SK-N-MC (cell line): ENCODE measurements at regions not wholly inside any gene's neighbourhood (a gene's known extent, or its start where the extent isn't known, plus 50 kb on each side); places are given as distances from the start of the nearest gene placed in this dataset.

ENCODE experiments used
- EZH2 ChIP-seq: fragments of 200-600 bp; sonication (generic); IDR thresholded peaks from one replicate; pipeline ENCODE4 v1.6.1; 2017; ENCODE audit warnings: antibody characterized with exemption
- FOXP2 ChIP-seq: optimal IDR thresholded peaks from 2 replicates; pipeline ENCODE3; 2011; ENCODE audit warnings: mild to moderate bottlenecking, moderate library complexity; ENCODE audit not compliant: insufficient read depth; ENCODE audit errors: extremely low read length, control extremely low read depth
- POLR2AphosphoS5 ChIP-seq: IDR thresholded peaks from 2 replicates; pipeline ENCODE4 v1.6.1; 2012; ENCODE audit warnings: mild to moderate bottlenecking, low read depth, low read length, borderline replicate concordance

DNA sequence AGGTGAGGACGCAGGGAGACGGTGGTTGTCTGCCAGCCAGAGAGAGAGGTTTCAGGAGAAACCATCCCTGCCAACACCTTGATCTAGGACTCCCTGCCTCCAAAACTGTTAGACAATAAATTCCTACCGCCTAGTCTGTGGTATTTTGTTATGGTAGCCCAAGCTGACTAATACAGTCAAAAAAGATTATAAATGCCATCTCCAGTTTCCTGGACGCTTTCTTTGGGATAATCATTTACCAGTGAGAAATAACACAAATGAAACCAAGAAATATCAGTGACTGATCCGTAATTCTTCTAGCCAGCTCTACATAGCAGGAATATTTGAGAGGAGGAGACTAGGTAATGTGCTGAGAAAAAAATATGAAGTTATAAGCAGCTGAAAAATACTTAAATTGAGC is 707.8 kb upstream of the LMCD1 start:
- no peak for TF ChIP-seq EZH2
- no peak for TF ChIP-seq POLR2AphosphoS5
- TF ChIP-seq FOXP2, result no peak
